ENCODE measurements at regions not wholly inside any gene's neighbourhood (a gene's known extent, or its start where the extent isn't known, plus 50 kb on each side); places are given as distances from the start of the nearest gene placed in this dataset.

- no peak for ATAC-seq
- TF ChIP-seq POLR2AphosphoS5 (IDR thresholded peaks at IDR 0.05; ENCODE audit: low read depth, low read length), result no peak
- no peak for TF ChIP-seq TCF7L2 (IDR thresholded peaks at IDR 0.05; ENCODE audit: low read depth, low read length)
- TF ChIP-seq REST (IDR thresholded peaks at IDR 0.05; ENCODE audit: insufficient read depth in 1 of 2, low read depth in 2 of 2, low read length in 1 of 2), result no peak
- no peak for TF ChIP-seq SIN3A (IDR thresholded peaks at IDR 0.05; ENCODE audit: borderline replicate concordance, insufficient read depth, low read depth, low read length)
- TF ChIP-seq CTCF (IDR thresholded peaks at IDR 0.05), result no peak
- intact Hi-C loops (cut with micrococcal nuclease; ENCODE audit: unreplicated experiment), result no loop called here
- Histone ChIP-seq H3K36me3 (ENCODE audit: control insufficient read depth, insufficient read depth, low read length) (no peaks in the 10 kb centered on the region), H3K9me3 (ENCODE audit: control insufficient read depth, insufficient read depth, low read depth, low read length) (no peaks in the 10 kb centered on the region), H3K27ac (ENCODE audit: low read length) (no peak overlapping the region), H3K4me1 (ENCODE audit: control insufficient read depth, insufficient read depth, low read length) (no peaks in the 10 kb centered on the region), H3K27me3 (ENCODE audit: control insufficient read depth, insufficient read depth, low read length) (no peaks in the 10 kb centered on the region), H3K4me3 (ENCODE audit: low read depth in 2 of 2, low read length in 2 of 2) (no peak overlapping the region)
- DNase-seq (ENCODE audit: low read depth, low spot score), result no peak
- POLR2A ChIA-PET, result no interaction called here
- in situ Hi-C loops (cut with HindIII; ENCODE audit: low pct_unique_long_range_greater_than_20kb, low sequenced_read_pairs), result no loop called here
- CTCF ChIA-PET, result no interaction called here
- no TSS peak for BruUV-seq (replicated peaks)
Measured at GRCh38 chr13:74064805-74065312, 69.3 kb downstream of the KLF12 start.

- in situ Hi-C loops (cut with HindIII; ENCODE audit: low pct_unique_long_range_greater_than_20kb, low sequenced_read_pairs), result no loop called here
Measured at GRCh38 chr13:74063533-74064100, 70.6 kb downstream of the KLF12 start.

More at GRCh38 chr13:74063533-74064100, 70.6 kb downstream of the KLF12 start:
- no peaks in the 10 kb centered on the region for H3K4me1 ChIP-seq (ENCODE audit: control insufficient read depth, insufficient read depth, low read length)
- BruUV-seq (replicated peaks), result no TSS peak
- CTCF ChIA-PET, result no interaction called here
- TF ChIP-seq SIN3A (IDR thresholded peaks at IDR 0.05; ENCODE audit: borderline replicate concordance, insufficient read depth, low read depth, low read length), result no peak
- TF ChIP-seq CTCF (IDR thresholded peaks at IDR 0.05), result no peak
- no peak for TF ChIP-seq TCF7L2 (IDR thresholded peaks at IDR 0.05; ENCODE audit: low read depth, low read length)
- TF ChIP-seq POLR2AphosphoS5 (IDR thresholded peaks at IDR 0.05; ENCODE audit: low read depth, low read length), result no peak
- TF ChIP-seq REST (IDR thresholded peaks at IDR 0.05; ENCODE audit: insufficient read depth in 1 of 2, low read depth in 2 of 2, low read length in 1 of 2), result no peak
- DNase-seq (ENCODE audit: low read depth, low spot score), result no peak
- no peak for ATAC-seq
- POLR2A ChIA-PET, result no interaction called here
- H3K9me3 ChIP-seq (ENCODE audit: control insufficient read depth, insufficient read depth, low read depth, low read length), result no peaks in the 10 kb centered on the region
- no peak overlapping the region for H3K4me3 ChIP-seq (ENCODE audit: low read depth in 2 of 2, low read length in 2 of 2)
- H3K36me3 ChIP-seq (ENCODE audit: control insufficient read depth, insufficient read depth, low read length), result no peaks in the 10 kb centered on the region
- H3K27ac ChIP-seq (ENCODE audit: low read length), result no peak overlapping the region
- H3K27me3 ChIP-seq (ENCODE audit: control insufficient read depth, insufficient read depth, low read length), result no peaks in the 10 kb centered on the region
- intact Hi-C loops (cut with micrococcal nuclease; ENCODE audit: unreplicated experiment), result no loop called here
